ENCODE measurements at regions not wholly inside any gene's neighbourhood (a gene's known extent, or its start where the extent isn't known, plus 50 kb on each side); places are given as distances from the start of the nearest gene placed in this dataset.
"Not testable (repeated sequence)": the region's sequence is repeated elsewhere in the genome, so short reads cannot be mapped to it uniquely, and the experiment has no call there.

DNA sequence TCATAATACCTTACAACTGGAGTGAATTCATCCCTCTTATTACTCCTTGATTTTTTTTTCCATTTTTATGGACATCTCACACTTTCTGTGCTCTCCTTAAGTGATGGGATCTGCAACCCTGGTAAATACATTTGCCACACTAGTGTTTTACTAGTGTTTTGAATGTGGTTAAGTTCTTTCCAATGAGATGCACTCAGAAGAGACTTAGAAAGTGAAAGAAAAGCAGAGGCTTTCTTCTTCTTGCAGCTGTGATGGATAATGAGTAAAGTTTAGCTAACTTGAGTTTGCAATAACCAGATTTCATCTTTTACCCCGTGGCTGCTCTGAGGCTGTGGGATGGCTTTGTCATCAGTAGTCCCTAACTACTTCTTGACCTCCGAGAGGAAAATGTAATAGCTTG is 1248.4 kb downstream of the NSUN3 start:
- DNase-seq = no peak

DNA sequence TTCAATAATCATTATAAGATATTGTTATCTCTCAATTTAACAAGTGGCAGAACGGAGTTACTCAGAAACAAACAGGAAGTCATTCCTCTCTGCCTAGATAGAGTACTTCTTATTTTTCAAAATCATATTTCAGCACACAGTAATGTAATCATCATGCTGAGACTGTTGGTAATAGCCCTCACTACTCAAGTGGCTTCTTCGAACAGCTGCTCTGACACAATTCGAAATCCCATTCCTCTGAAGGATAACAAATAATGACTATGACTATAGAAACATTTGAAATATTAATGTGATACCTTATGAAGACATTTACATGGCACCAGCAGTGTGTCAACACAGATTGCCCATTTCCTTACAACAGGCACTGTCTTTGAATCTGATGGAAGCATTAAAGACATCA is 1249.8 kb downstream of the NSUN3 start:
- DNase-seq = peak; percentile 24

DNA sequence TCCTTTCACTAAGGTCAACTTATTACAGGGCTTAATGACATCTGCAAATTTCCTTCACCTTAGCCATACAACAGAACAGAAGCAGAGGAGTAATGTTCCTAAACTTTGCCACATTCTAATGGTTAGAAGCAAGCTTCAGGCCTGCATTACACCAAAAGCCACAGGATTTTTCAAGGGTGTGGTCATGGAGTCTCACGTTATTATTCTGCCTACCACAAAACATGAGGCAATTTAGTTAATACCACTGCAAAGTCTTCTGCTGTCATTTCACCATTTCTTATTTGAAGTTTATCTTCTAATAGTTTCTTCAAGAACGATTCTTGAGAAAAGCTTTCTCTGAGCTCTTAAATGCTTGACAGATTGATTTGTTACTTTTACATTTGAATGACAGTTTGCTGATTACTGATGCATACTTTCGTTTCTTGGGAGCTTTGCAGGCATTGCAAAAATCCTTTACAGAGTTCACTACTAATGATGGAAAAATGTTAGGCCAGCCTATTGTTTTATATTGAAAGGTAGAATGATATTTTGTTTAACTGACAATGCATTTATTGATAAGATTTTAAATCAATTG is 1257.1 kb downstream of the NSUN3 start:
- peak; percentile 21 for DNase-seq

DNA sequence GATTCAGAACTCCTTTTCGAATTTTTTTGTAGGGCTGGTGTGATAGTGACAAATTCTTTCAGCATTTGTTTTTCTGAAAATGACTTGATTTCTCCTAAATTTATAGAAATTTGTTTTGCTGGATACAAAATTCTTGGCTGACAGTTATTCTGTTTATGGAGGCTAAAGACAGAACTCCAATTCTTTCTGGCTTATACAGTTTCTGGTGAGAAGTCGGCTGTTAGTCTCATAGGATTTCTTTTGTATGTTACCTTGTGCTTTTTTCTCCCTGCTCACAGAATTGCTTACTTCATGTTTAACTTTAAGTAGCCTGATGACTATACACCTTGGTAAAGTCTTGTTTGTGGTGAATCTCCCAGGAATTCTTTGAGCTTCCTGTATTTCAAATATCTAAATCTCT is 1264.6 kb downstream of the NSUN3 start:
- DNase-seq = no peak

DNA sequence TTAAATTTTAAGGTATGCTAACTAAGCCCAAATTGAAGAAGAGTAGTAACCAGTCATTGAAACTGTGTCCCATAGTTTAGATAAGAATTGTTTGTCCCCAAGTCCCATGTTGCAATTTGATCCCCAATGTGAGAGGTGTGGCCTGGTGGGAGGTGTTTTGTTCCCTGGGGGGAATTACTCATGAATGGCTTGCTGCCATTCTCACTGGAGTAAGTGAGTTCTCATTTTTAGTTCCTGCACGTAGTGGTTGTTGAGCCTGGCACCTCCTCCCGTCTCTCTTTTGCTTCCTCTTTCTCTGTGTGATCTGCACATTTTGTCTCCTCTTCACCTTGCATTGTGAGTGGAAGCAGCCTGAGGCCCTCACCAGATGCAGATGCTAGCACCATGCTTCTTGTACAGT is 1271.0 kb downstream of the NSUN3 start:
- no peak for DNase-seq

DNA sequence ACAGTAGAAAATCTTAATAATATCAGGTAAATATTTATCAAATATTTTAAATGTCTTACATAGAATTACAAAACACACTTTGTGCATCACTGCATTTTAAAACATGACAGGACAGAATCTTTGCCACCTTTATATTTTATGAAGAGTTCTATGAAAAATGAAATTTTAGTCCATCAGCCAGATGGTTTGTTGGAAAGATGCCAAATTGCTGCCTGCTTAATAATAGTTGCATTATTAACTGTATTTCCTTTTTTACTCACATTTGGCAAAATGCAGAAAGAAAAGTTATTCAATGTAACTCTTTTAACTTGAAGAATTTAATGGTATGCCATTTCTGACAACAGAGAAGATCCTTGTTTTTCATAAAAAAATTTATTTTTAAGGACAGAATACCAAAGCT is 1271.6 kb downstream of the NSUN3 start:
- no peak for DNase-seq

DNA sequence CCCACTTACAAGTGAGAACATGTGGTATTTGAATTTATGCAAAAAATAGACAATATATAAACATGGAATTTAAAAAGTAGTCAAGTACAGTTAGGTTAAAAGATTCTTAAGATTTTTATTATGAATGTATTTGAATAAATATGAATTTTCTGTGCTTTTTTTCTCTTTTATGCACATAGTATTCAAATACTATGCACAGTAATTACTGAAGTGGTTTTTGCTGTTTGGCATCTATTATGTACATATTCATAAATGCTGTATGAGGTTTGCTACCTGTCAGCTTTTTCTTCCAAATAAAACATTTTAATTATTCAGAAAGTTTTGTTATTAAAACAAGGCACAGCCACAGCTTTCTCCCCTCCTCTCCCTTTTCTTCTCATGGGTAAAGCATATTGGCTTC is 1272.7 kb downstream of the NSUN3 start:
- DNase-seq = no peak

DNA sequence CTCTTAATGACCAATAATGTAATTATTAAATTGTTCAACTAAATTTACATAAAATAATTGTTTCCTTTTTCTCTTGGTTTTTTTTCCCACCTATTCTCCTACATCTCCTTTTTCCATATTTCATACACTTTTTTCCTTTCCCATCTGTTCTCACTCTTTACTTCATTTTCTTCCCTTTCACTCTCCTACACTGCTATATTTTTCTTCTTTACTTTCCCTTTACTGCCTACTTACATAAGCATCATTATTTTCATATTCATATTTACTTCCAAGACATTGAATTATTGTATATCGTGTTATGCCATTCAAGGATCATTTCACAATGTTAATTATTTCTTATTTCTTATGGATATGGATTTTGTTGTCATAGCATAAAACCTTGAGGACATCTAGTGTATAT is 1275.6 kb downstream of the NSUN3 start:
- DNase-seq = no peak

DNA sequence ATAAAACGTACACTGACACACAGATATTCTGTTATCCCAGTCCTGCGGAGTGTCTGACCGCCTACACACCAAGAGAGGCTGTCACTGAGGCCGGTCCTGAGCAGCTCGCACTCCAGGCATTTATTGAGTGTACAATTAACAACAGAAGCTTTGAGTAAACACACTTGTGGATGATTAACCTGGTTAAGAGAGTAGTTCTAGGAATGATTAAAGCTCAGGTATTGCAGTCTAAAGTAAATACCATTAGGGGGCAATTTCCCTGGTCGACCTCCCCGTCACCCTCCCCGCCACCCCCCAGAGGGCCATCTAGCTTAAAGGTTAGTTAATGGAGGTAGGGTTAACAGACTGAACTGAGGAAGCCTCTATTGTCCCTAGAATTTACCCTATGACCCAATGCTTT is 1278.5 kb downstream of the NSUN3 start:
- no peak for DNase-seq

DNA sequence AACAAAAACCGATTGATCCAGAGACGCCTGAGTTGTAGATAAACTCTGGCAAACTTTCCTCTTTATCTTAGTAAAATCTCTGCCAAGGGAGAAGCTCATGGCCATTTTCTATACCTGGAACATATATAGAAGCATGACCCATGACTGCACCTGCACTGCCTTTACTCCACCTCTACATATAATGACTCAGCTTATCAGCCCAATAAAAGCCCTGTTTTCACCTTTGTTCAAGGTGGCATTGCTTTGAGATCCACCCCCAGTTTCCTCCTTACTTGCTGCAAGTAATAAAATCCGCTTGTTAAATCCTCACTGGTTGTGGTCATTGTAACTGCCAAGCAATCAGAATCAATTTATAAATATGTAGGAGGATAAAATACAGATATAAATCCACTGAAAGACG is 1280.4 kb downstream of the NSUN3 start:
- DNase-seq = no peak

DNA sequence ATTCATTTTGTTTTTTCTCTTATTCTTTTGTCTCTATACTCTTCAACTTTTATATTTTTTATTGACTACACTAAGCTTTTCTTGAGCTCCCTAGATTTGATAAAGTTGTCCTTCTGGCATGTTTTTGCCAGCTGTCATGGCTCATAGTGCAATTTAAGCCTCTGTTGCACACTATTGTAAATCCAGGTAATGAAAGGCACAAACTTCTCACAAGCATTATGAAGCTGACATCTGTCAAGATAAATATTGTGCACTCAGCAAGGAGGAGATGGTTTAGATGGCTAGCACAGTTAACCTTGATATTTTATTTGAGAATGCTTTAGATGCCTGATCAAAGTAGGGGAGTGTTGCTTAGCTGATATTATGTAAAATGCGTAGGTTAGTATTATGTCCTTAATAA is 1280.9 kb downstream of the NSUN3 start:
- DNase-seq = no peak

DNA sequence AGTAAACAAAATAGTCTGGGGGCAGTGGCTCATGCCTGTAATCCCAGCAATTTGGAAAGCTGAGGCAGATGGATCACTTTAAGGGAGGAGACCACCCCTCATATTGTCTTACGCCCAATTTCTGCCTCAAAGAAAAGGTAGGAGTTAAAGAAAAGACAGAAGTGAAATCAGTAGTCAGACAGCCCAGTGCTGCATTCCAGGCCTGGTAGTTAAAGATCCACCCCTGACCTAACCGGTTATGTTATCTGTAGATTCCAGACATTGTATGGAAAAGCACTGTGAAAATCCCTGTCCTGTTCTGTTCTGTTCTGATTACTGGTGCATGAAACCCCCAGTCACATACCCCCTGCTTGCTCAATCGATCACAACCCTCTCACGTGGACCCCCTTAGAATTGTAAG is 1285.1 kb downstream of the NSUN3 start:
- DNase-seq = not testable (repeated sequence)

DNA sequence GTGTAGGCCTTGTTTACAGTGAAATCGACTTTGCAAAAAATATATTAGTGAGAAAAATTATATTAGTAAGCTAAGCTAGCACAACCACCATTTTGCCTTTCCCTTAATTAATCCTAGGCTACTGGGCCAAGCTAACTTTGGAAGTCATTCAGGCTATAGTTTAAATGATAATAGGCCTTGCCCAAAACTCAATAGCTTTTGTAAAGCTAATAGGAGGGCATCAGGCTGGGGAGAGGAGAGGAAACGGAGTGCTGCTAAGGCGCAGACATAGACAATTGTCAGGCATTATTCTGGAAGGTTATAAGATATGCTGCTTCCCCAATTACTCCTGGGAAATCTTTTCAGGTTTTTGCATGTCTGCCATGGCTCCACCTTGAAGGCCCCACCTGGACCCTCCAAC is 1286.0 kb downstream of the NSUN3 start:
- no peak for DNase-seq

DNA sequence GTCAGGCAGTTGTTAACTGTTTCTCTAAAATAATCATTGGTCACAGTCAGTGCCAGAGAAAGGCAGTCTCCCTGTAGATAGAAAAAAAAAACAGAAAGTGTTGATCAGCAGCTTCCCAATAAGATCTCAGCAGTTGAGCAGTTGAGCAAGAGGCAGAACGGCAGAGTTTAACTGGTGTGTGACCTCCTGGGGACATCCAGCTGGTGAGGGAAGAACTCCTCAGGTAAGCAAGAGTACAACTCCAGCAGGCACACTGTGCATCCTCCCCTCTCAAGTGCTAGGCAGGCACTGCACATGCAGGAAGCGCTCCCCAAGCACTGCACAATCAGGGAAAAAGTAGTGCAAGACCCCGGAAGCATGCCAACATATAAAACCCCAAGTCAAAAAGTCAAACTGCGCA is 1287.2 kb downstream of the NSUN3 start:
- no peak for DNase-seq

DNA sequence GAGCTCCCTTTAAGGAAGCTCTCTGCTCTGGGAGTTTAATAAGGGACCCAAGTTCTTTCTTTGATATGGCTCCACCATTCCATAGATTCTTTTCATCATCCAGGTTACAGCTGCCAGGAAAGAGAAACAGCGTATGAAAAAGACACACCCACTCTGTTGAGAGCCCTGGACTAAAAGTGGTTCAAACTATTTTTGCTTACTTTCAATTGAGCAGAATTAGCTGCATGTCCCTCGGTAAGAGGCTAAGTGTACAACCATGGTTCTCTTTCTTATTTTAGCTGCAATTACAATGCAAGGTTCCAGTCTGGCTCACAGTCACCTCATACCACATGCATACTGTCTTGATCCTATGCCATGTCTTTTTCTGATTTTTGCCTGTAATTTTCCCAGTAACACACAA is 1288.3 kb downstream of the NSUN3 start:
- no peak for DNase-seq

DNA sequence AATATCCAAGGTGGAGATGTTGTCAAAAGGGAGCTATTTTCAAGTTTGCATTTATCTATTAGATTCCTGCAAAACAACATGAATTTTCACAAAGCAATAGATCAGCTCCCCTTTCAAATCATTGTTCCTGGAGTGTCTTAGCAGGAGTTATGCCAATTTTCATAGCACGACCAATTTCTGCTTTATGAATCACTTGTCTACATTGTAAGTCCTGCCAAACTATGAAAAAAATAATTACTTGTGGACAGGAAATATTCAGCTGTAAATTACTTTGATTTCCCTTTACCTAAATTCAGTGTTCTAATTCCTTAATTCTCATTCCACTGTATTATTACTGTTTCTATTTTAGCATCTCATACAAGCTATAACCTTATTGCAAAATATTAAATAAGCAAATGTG is 1289.6 kb downstream of the NSUN3 start:
- DNase-seq = no peak

DNA sequence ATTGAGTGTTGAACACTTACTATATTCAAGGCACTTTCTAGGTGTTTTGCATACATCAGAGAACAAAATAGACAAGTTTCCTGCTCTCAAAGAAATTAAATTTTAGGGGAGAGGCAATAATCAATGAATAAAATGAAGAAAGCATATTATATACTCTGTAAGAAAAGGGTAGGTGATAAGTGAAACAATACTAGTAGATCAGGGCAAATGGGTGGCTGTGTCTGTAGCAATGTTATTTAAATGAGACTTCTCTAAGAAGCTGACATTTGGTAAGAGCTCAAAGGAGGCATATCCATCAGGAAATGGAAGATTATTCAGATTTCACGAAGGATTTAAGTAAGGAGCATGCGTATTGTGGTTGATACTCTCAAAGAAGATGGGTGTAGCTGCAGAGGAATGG is 1291.6 kb downstream of the NSUN3 start:
- DNase-seq = no peak

DNA sequence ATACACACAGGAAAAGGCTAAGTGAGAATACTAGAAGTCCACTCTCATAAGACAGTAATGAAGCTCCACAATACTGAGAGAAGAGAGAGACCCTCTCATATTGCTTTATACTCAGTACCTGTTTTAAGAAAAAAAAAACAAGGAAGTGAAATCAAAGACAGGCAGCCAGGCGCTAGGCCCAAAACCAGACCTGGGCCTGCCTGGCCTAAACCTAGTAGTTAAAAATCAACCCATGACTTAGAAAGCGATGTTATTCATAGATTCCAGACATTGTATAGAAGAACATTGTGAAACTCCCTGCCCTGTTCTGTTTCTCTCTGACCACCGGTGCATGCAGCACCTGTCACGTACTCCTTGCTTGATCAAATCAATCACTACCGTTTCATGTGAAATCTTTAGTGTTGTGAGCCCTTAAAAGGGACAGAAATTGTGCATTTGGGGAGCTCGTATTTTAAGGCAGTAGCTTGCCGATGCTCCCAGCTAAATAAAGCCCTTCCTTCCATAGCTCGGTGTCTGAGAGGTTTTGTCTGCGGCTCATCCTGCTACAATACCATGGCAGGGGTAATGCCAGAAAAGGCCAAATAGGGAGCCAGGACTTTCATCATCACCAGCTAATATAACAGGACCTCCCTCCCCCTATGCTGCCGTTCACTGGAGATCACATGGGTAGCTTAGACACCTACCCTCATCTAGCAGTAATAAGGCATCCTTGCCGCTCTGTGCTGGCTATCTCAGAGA is 1294.1 kb downstream of the NSUN3 start:
- no peak for DNase-seq

DNA sequence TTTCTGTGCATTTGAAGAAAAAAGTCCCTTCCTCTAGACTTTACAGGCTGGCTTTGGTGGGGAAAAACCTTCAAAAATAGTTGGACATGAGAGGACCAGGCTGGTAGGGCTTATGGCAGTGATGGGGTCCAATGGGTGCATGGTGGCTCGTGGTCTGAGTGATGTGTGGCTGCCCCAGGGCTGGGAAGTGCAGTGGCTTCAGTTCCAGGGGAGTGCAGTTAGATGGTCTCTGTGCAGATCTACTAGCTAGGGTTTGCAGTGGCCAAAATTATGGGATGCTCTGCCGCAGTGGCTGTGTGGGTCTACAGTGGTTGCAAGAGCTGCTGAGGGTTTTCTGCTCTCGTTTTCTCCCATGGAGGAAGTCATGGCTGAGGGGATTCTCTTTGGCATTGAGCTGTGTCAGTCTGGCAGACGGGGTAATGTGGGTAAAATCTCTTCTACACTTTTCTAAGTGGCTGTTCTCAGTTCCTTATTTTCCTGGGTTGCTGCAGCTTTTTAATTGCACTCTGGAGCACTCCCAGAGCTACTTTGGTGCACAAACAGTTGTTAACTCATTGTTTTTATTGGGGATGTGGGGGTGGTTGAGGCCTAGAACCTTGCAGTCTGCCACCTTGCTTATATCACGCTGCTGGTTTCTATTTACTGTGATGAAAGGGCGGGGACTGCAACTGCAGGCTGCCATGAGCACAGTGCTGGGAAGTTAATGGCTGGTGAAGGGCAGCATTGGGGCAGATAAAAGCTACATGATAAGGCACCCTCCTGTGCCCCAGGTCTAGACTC is 1324.6 kb downstream of the NSUN3 start:
- no peak for DNase-seq

DNA sequence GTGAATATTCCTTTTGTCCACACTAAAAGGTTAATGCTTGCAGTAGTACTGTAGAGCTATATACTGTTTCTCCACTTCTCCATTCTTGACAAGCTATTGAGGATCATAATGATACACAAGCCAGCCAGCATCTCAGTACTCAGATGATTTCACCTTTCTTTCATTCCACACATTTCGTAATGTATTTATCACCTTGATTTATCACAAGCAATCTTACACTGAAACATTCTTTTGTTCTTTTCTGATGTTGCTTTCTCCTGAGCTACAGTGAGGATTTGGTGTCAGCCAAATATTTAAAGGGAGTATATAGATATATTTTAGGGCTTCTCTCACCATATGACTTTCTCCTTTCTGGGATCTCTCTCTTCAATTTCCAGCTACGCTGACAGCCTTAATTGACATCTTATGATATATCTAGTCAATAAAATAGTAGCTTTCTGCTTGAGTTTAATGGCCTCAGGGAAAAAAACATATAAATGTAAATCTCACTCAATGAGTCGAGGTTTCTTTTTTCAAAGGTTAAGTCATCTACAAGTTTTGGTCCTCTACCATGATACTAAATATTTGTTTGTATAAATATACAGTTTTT is 1327.0 kb downstream of the NSUN3 start:
- DNase-seq = no peak

DNA sequence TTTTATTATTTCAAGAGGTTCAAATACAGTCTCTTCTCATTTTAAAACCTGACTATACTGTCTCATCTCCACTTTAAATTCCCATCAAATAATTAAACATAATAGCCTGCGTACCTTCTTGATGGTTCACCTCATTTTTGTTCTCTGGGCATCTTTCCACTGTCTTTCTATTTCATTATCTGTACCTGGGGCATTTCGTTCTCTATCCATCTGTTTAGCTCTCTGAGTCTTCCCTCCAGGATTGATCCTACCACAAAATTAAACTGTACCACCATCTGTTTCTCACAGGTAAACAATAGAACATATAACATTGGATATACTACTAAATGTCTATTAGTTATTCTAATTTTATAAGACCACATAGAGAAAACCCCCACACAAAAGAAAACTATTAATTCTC is 1331.4 kb downstream of the NSUN3 start:
- no peak for DNase-seq

DNA sequence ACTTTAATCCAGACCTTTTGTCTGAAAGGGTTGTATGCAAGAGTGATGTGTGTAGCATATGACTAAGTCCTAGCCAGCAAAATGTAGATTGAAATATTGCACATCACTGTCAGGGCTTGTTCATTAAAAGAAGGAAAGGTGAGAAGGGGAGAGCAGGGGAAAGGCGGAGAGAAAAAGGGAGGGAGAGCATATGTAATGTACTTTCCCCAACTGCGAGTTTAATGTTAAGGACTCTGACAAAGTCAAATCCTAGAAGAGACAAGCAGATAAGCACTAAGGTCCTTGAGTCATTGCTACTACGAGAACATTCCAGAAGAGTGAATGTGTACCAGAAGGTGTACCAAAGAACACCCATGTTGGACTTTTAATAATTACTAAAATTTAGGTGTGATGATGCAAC is 1336.7 kb downstream of the NSUN3 start:
- DNase-seq = no peak

DNA sequence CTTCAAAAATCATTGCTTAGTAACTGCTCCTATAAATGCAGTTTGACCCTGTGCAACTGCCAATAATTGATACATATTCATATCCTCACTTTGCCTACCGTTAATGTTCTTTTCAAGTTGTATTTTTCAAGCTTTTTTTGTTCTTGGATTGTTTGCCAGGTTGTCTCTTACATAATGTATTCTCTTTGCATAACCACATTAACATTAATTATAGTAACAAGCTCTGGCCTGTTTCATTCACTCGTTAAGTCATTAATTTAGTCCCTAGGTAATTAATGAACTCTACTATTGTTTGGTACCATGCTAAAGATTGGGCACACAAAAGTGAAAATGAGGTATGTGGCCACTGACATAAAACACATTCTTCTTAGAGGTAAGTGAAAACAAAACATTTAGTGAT is 1338.8 kb downstream of the NSUN3 start:
- no peak for DNase-seq
